ENCODE measurements at regions not wholly inside any gene's neighbourhood (a gene's known extent, or its start where the extent isn't known, plus 50 kb on each side); places are given as distances from the start of the nearest gene placed in this dataset.

GRCh38 chr11:121757480-121758125 is 304.8 kb upstream of the SORL1-AS1 start:
- Mint-ChIP-seq H3K9me3 (no peaks in the 10 kb centered on the region), H3K36me3 (ENCODE audit: low read depth) (no peaks in the 10 kb centered on the region), H3K4me3 (no peak overlapping the region), H3K27ac (no peak overlapping the region), H3K27me3 (no peaks in the 10 kb centered on the region), H3K4me1 (peaks cover under 1% of the 10 kb centered on the region)
- ChIA-PET CTCF (no interaction called here), POLR2A (no interaction called here)
- intact Hi-C loops (cut with micrococcal nuclease), result no loop called here
- no peak for TF ChIP-seq CTCF (IDR thresholded peaks at IDR 0.05)
- ATAC-seq (ENCODE audit: low read depth), result no peak
- DNase-seq, result no peak

- no peak overlapping the region for H3K27ac Mint-ChIP-seq
- ATAC-seq (ENCODE audit: low read depth), result no peak
- H3K4me1 Mint-ChIP-seq, result no peaks in the 10 kb centered on the region
- intact Hi-C loops (cut with micrococcal nuclease), result no loop called here
- no peaks in the 10 kb centered on the region for H3K9me3 Mint-ChIP-seq
- ChIA-PET POLR2A (no interaction called here), CTCF (no interaction called here)
- DNase-seq, result no peak
- H3K27me3 Mint-ChIP-seq, result no peaks in the 10 kb centered on the region
- no peak for TF ChIP-seq CTCF (IDR thresholded peaks at IDR 0.05)
- H3K36me3 Mint-ChIP-seq (ENCODE audit: low read depth), result no peaks in the 10 kb centered on the region
- no peak overlapping the region for H3K4me3 Mint-ChIP-seq
Observed at GRCh38 chr11:121755906-121756305, 303.1 kb upstream of the SORL1-AS1 start.

- no peaks in the 10 kb centered on the region for H3K36me3 Mint-ChIP-seq (ENCODE audit: low read depth)
- no peak for DNase-seq
- H3K9me3 Mint-ChIP-seq, result no peaks in the 10 kb centered on the region
- H3K4me3 Mint-ChIP-seq, result no peak overlapping the region
- ChIA-PET POLR2A (no interaction called here), CTCF (no interaction called here)
- H3K27ac Mint-ChIP-seq, result no peak overlapping the region
- ATAC-seq (ENCODE audit: low read depth), result no peak
- no peaks in the 10 kb centered on the region for H3K4me1 Mint-ChIP-seq
- H3K27me3 Mint-ChIP-seq, result no peaks in the 10 kb centered on the region
- TF ChIP-seq CTCF (IDR thresholded peaks at IDR 0.05), result no peak
- intact Hi-C loops (cut with micrococcal nuclease), result no loop called here
Observed at GRCh38 chr11:121755191-121755590, 302.4 kb upstream of the SORL1-AS1 start.

- Mint-ChIP-seq H3K36me3 (ENCODE audit: low read depth) (no peaks in the 10 kb centered on the region), H3K4me1 (no peaks in the 10 kb centered on the region), H3K27me3 (no peaks in the 10 kb centered on the region), H3K4me3 (no peak overlapping the region), H3K9me3 (no peaks in the 10 kb centered on the region), H3K27ac (no peak overlapping the region)
- intact Hi-C loops (cut with micrococcal nuclease), result no loop called here
- POLR2A ChIA-PET, result no interaction called here
- DNase-seq (no peak), ATAC-seq (ENCODE audit: low read depth) (no peak)
- no peak for TF ChIP-seq CTCF (IDR thresholded peaks at IDR 0.05)
- CTCF ChIA-PET, result no interaction called here
Observed at GRCh38 chr11:121754598-121754997, 301.8 kb upstream of the SORL1-AS1 start.

- DNase-seq (no peak), ATAC-seq (ENCODE audit: low read depth) (no peak)
- no peaks in the 10 kb centered on the region for H3K4me1 Mint-ChIP-seq
- ChIA-PET CTCF (no interaction called here), POLR2A (no interaction called here)
- intact Hi-C loops (cut with micrococcal nuclease), result no loop called here
- no peaks in the 10 kb centered on the region for H3K36me3 Mint-ChIP-seq (ENCODE audit: low read depth)
- TF ChIP-seq CTCF (IDR thresholded peaks at IDR 0.05), result no peak
- H3K27me3 Mint-ChIP-seq, result peaks cover 4% of the 10 kb centered on the region
- peaks cover 3% of the 10 kb centered on the region for H3K9me3 Mint-ChIP-seq
- no peak overlapping the region for H3K27ac Mint-ChIP-seq
- no peak overlapping the region for H3K4me3 Mint-ChIP-seq
Observed at GRCh38 chr11:121749691-121750090, 296.9 kb upstream of the SORL1-AS1 start.
